A204.1 (cell line): ENCODE measurements at regions not wholly inside any gene's neighbourhood (a gene's known extent, or its start where the extent isn't known, plus 50 kb on each side); places are given as distances from the start of the nearest gene placed in this dataset.

Experiments used
- FAIRE-seq: peaks from 2 replicates; lab custom pipeline; 2012; peaks lifted over from hg19 to GRCh38; lab: Jason Lieb, UNC

GRCh38 chr5:9920697-9921096 lies 290.5 kb upstream of the TAS2R1 start:
- FAIRE-seq = no peak

- FAIRE-seq = no peak
These were observed 289.3 kb upstream of the TAS2R1 start for GRCh38 chr5:9919306-9920030.

GRCh38 chr5:9905661-9906060 lies 275.5 kb upstream of the TAS2R1 start:
- FAIRE-seq = no peak

- FAIRE-seq = no peak
These were observed 273.6 kb upstream of the TAS2R1 start for GRCh38 chr5:9903801-9904200.

GRCh38 chr5:9898319-9898718 lies 268.2 kb upstream of the TAS2R1 start:
- FAIRE-seq = no peak

GRCh38 chr5:9895302-9895645 lies 265.1 kb upstream of the TAS2R1 start:
- FAIRE-seq = no peak

GRCh38 chr5:9894571-9895301 lies 264.6 kb upstream of the TAS2R1 start:
- FAIRE-seq = no peak

GRCh38 chr5:9892696-9893095 lies 262.5 kb upstream of the TAS2R1 start:
- no peak for FAIRE-seq

GRCh38 chr5:9889511-9889910 lies 259.4 kb upstream of the TAS2R1 start:
- no peak for FAIRE-seq

GRCh38 chr5:9888501-9888901 lies 258.4 kb upstream of the TAS2R1 start:
- no peak for FAIRE-seq

- FAIRE-seq = no peak
These were observed 255.0 kb upstream of the TAS2R1 start for GRCh38 chr5:9885164-9885563.

GRCh38 chr5:9878206-9878605 lies 248.1 kb upstream of the TAS2R1 start:
- no peak for FAIRE-seq

- no peak for FAIRE-seq
These were observed 247.3 kb upstream of the TAS2R1 start for GRCh38 chr5:9877488-9877887.

- no peak for FAIRE-seq
These were observed 246.3 kb upstream of the TAS2R1 start for GRCh38 chr5:9876451-9876850.

- no peak for FAIRE-seq
These were observed 239.6 kb upstream of the TAS2R1 start for GRCh38 chr5:9869616-9870288.

- FAIRE-seq = no peak
These were observed 235.4 kb upstream of the TAS2R1 start for GRCh38 chr5:9865574-9865973.

- no peak for FAIRE-seq
These were observed 234.6 kb upstream of the TAS2R1 start for GRCh38 chr5:9864791-9865190.

GRCh38 chr5:9863486-9863885 lies 233.3 kb upstream of the TAS2R1 start:
- no peak for FAIRE-seq

GRCh38 chr5:9861666-9862256 lies 231.6 kb upstream of the TAS2R1 start:
- no peak for FAIRE-seq

GRCh38 chr5:9859808-9860207 lies 229.7 kb upstream of the TAS2R1 start:
- FAIRE-seq = no peak

- FAIRE-seq = no peak
These were observed 227.9 kb upstream of the TAS2R1 start for GRCh38 chr5:9858043-9858442.

- FAIRE-seq = no peak
These were observed 223.2 kb upstream of the TAS2R1 start for GRCh38 chr5:9853309-9853708.

- no peak for FAIRE-seq
These were observed 222.5 kb upstream of the TAS2R1 start for GRCh38 chr5:9852671-9853070.
